Prostate gland (tissue), 2 donors: ENCODE measurements at regions not wholly inside any gene's neighbourhood (a gene's known extent, or its start where the extent isn't known, plus 50 kb on each side); places are given as distances from the start of the nearest gene placed in this dataset.

ENCODE experiments used
- POLR2A ChIP-seq: fragments of 450-650 bp; IDR thresholded peaks from one replicate; pipeline ENCODE4 v1.6.1; 2016; ENCODE audit warnings: antibody characterized with exemption, mild to moderate bottlenecking
- POLR2AphosphoS5 ChIP-seq: sonication (generic); formaldehyde crosslinking; IDR thresholded peaks from one replicate; pipeline ENCODE4 v1.6.1; 2017; ENCODE audit warnings: antibody characterized with exemption
- TF ChIP-seq, protein P1 (sequence below), 4 experiments: fragments of 200-600 bp in 2 of 4; fragments of 450-650 bp in 2 of 4; sonication (generic) in 2 of 4; IDR thresholded peaks; 1 replicate in 3 of 4; 2 replicates in 1 of 4; pipeline ENCODE4 v1.5.1; 2016 to 2019; ENCODE audit warnings: antibody characterized with exemption in 4 of 4, mild to moderate bottlenecking in 2 of 4, moderate library complexity in 2 of 4

DNA sequence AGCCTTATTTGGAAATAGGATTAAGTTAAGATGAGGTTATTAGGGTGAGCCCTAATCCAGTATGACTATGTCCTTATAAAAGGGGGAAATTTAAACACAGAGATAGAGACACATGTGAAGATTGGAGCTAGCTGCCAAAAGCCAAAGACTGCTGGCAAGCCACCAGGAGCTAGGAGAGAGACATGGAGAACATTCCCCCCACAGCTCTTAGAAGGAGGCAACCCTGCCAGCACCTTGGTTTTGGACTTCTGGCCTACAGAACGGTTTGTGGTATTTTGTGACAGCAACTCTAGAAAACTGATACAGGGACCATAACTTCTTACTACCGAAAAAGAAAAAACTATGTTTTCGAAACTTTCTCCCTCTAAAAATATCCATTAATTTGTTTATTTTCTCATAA, 245.3 kb upstream of the RARB start:
- TF ChIP-seq, protein P1, sequence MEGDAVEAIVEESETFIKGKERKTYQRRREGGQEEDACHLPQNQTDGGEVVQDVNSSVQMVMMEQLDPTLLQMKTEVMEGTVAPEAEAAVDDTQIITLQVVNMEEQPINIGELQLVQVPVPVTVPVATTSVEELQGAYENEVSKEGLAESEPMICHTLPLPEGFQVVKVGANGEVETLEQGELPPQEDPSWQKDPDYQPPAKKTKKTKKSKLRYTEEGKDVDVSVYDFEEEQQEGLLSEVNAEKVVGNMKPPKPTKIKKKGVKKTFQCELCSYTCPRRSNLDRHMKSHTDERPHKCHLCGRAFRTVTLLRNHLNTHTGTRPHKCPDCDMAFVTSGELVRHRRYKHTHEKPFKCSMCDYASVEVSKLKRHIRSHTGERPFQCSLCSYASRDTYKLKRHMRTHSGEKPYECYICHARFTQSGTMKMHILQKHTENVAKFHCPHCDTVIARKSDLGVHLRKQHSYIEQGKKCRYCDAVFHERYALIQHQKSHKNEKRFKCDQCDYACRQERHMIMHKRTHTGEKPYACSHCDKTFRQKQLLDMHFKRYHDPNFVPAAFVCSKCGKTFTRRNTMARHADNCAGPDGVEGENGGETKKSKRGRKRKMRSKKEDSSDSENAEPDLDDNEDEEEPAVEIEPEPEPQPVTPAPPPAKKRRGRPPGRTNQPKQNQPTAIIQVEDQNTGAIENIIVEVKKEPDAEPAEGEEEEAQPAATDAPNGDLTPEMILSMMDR (IDR thresholded peaks at IDR 0.05): no peak
- TF ChIP-seq POLR2AphosphoS5 (no peak), POLR2A (no peak)
